GM12878 (cell line): ENCODE measurements at regions not wholly inside any gene's neighbourhood (a gene's known extent, or its start where the extent isn't known, plus 50 kb on each side); places are given as distances from the start of the nearest gene placed in this dataset.

ENCODE experiments used
- ATAC-seq: fragments of 200-7000 bp; cut with Tn5 transposase; 3 replicates; pipeline ENCODE4 v1.9.1; 2020; ENCODE audit warnings: mild to moderate bottlenecking, moderate library complexity
- BruUV-seq: library from RNA; stranded (reverse); fragments of 400-500 nt; replicated peaks from 2 replicates; lab custom pipeline; 2021; lab: Mats Ljungman, UMichigan
- CTCF ChIA-PET: fragments of 300-600 bp; sonication (Branson Sonifier 250); formaldehyde crosslinking; extraction: SDS; loops from one replicate; lab custom pipeline; 2021; ENCODE audit warnings: inconsistent platforms; lab: Yijun Ruan, JAX
- POLR2A ChIA-PET: fragments of 350-600 bp; formaldehyde crosslinking; extraction: SDS; loops from one replicate; lab custom pipeline; 2021; ENCODE audit warnings: inconsistent platforms; lab: Charles Lee
- RAD21 ChIA-PET: fragments of 300-600 bp; sonication (Branson Sonifier 250); formaldehyde crosslinking; loops from one replicate; lab custom pipeline; 2023; ENCODE audit warnings: antibody characterized with exemption; ENCODE audit not compliant: unreplicated experiment; lab: Charles Lee
- SMC1A ChIA-PET: fragments of 300-600 bp; sonication (Branson Sonifier 250); formaldehyde crosslinking; loops from one replicate; lab custom pipeline; 2023; ENCODE audit not compliant: unreplicated experiment, uncharacterized antibody; lab: Charles Lee
- DNase-seq: peaks from one replicate; pipeline ENCODE4 v3.0.0-alpha.2; 2011; ENCODE audit warnings: low read depth, low spot score
- FAIRE-seq: peaks from 3 replicates; lab custom pipeline; 2011; peaks lifted over from hg19 to GRCh38; lab: Jason Lieb, UNC
- H2AFZ ChIP-seq: 2 replicates; pipeline ENCODE4 v1.6.0; 2011; ENCODE audit warnings: low read depth, low read length, control low read depth; ENCODE audit not compliant: control insufficient read depth
- H3K27ac ChIP-seq: 2 replicates; pipeline ENCODE4 v1.5.1; 2011; ENCODE audit warnings: control low read depth; ENCODE audit not compliant: control insufficient read depth, insufficient read depth
- H3K27me3 ChIP-seq, 2 experiments: replicated peaks in 1 of 2; 2 replicates each; pipeline versions ENCODE4 v1.6.0 to v1.6.1; 2011; ENCODE audit warnings: low read length in 1 of 2; ENCODE audit not compliant: control insufficient read depth in 2 of 2, insufficient read depth in 2 of 2
- H3K36me3 ChIP-seq, 2 experiments: 2 replicates each; pipeline ENCODE4 v1.5.1; 2011; ENCODE audit warnings: low read length in 1 of 2; ENCODE audit not compliant: control insufficient read depth in 2 of 2, insufficient read depth in 2 of 2
- H3K4me1 ChIP-seq: 2 replicates; pipeline ENCODE4 v1.6.1; 2011; ENCODE audit warnings: mild to moderate bottlenecking, low read length, moderate library complexity, mixed read lengths; ENCODE audit not compliant: control insufficient read depth, insufficient read depth
- H3K4me2 ChIP-seq: 2 replicates; pipeline ENCODE4 v1.6.0; 2011; ENCODE audit warnings: control low read depth; ENCODE audit not compliant: control insufficient read depth, insufficient read depth
- H3K4me3 ChIP-seq: fragments of 200-600 bp; sonication (generic); 2 replicates; pipeline ENCODE4 v1.5.1; 2016
- H3K79me2 ChIP-seq: 2 replicates; pipeline ENCODE4 v1.6.0; 2011; ENCODE audit warnings: low read length; ENCODE audit not compliant: control insufficient read depth, insufficient read depth
- H3K9ac ChIP-seq: 2 replicates; pipeline ENCODE4 v1.8.0; 2011; ENCODE audit warnings: low read length, control low read depth, mixed read lengths; ENCODE audit not compliant: control insufficient read depth, insufficient read depth
- H3K9me3 ChIP-seq: replicated peaks from 3 replicates; pipeline ENCODE4 v1.5.1; 2011; ENCODE audit warnings: mild to moderate bottlenecking, low read length; ENCODE audit not compliant: control insufficient read depth, insufficient read depth
- H4K20me1 ChIP-seq: 2 replicates; pipeline ENCODE4 v1.6.0; 2011; ENCODE audit not compliant: control insufficient read depth, insufficient read depth
- CHD2 ChIP-seq: IDR thresholded peaks from 2 replicates; pipeline ENCODE4 v1.6.1; 2011; ENCODE audit warnings: low read depth, low read length, improper control_type of control experiment, borderline replicate concordance
- ESRRA ChIP-seq: IDR thresholded peaks from 2 replicates; pipeline ENCODE4 v1.6.1; 2012; ENCODE audit warnings: mild to moderate bottlenecking, low read length, improper control_type of control experiment
- FOS ChIP-seq: IDR thresholded peaks from 3 replicates; pipeline ENCODE4 v1.6.1; 2011; ENCODE audit warnings: borderline replicate concordance; ENCODE audit not compliant: insufficient read length; ENCODE audit errors: extremely low read depth
- GABPA ChIP-seq: IDR thresholded peaks from 2 replicates; pipeline ENCODE4 v1.6.1; 2014; ENCODE audit warnings: antibody characterized with exemption, low read depth, mild to moderate bottlenecking, inconsistent platforms
- NFXL1 ChIP-seq: fragments of 450-650 bp; IDR thresholded peaks from 2 replicates; pipeline ENCODE4 v1.6.1; 2017; ENCODE audit warnings: antibody characterized with exemption, mild to moderate bottlenecking, borderline replicate concordance
- RAD51 ChIP-seq: fragments of 450-650 bp; IDR thresholded peaks from 2 replicates; pipeline ENCODE4 v1.6.1; 2016; ENCODE audit warnings: moderate library complexity, mild to moderate bottlenecking, inconsistent platforms
- SMAD5 ChIP-seq: IDR thresholded peaks from 2 replicates; pipeline ENCODE4 v1.6.1; 2016; ENCODE audit warnings: antibody characterized with exemption, low read depth
- SP1 ChIP-seq: IDR thresholded peaks from one replicate; pipeline ENCODE4 v1.6.1; 2011; ENCODE audit warnings: low read depth, low read length
- WGBS: methylation state at CpG from one replicate; pipeline ENCODE4 v1.1.6; 2016; ENCODE audit warnings: low lambda C conversion rate; ENCODE audit not compliant: insufficient replicate concordance, insufficient coverage; ENCODE audit errors: missing lambda C conversion rate; 5-methylcytosine and 5-hydroxymethylcytosine counted together
- in situ Hi-C: fragments of 300-500 bp; cut with MboI; formaldehyde crosslinking; loops from 9 replicates; pipeline ENCODE4 v1.14.3; 2018; ENCODE audit warnings: mixed read lengths
- intact Hi-C: fragments of 100-400 bp; cut with micrococcal nuclease; formaldehyde crosslinking; loops from one replicate; pipeline ENCODE4 v1.14.2; 2022; ENCODE audit not compliant: unreplicated experiment
- TF ChIP-seq, protein P1 (sequence below): fragments of 450-650 bp; IDR thresholded peaks from 2 replicates; pipeline ENCODE4 v1.6.1; 2016; ENCODE audit warnings: mild to moderate bottlenecking

DNA sequence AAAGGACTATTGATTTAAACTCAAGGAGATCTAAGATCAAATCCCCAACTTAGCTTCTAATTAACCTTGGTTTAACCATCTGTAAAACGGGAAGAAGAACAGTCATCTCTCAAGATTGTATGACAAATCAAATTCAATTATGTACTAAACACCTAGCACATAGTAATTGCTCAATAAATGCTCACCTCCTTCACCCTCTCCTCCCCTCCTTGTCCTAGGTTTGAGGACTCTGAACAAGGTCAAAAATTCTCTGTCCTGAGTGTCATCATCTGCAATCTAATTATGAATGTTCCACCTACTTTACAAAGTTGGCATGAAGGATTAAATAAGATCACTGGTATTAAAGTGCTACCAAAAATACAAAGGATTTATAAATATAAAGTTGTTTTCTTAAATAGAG, 320.1 kb upstream of the PPARGC1A start:
- POLR2A ChIA-PET, result no interaction called here
- WGBS, result 0% methylated on average over 1 of the region's 1 CpG

DNA sequence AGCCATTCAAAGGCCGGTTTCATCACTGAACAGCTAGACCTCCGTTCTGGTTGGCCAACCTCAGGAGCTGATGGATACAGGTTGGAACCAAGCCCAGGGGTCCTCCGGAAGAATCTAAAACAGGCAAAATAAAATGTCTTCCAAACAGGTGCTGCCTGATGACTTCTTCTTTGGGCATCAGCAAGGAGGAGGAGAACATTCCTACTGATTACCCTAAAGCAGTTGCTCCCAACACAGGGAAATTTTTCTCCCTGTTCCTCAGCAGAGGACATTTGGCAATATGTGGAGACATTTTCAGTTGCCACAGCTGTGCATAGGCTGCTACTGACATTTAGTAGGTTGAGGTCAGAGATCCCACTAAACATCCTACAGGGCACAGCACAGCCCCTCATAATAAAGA, 319.3 kb upstream of the PPARGC1A start:
- H3K4me2 ChIP-seq, result no peak overlapping the region
- H3K79me2 ChIP-seq, result no peaks in the 10 kb centered on the region
- RAD21 ChIA-PET, result no interaction called here
- H3K4me1 ChIP-seq, result no peaks in the 10 kb centered on the region
- H3K27ac ChIP-seq, result no peak overlapping the region
- no peaks in the 10 kb centered on the region for H3K27me3 ChIP-seq
- ATAC-seq, result no peak
- no peak for FAIRE-seq
- SMC1A ChIA-PET, result no interaction called here
- no peak overlapping the region for H2AFZ ChIP-seq
- no TSS peak for BruUV-seq
- POLR2A ChIA-PET, result no interaction called here
- no peak for DNase-seq
- no peak overlapping the region for H3K4me3 ChIP-seq
- in situ Hi-C loops (no loop called here), intact Hi-C loops (no loop called here)
- no peaks in the 10 kb centered on the region for H3K9me3 ChIP-seq
- CTCF ChIA-PET, result interaction anchor here (0.9 kb wide), 1 partner anchor 11 kb away, joined by 3 read pairs; no protein-coding TSS in a partner anchor
- no peaks in the 10 kb centered on the region for H4K20me1 ChIP-seq
- TF ChIP-seq GABPA (no peak), SMAD5 (no peak)
- 28% methylated on average over 3 of the region's 3 CpGs for WGBS
- no peak overlapping the region for H3K9ac ChIP-seq
- H3K36me3 ChIP-seq, result no peaks in the 10 kb centered on the region

More for the DNA sequence above, 320.1 kb upstream of the PPARGC1A start:
- H3K79me2 ChIP-seq, result no peaks in the 10 kb centered on the region
- SMC1A ChIA-PET, result no interaction called here
- H2AFZ ChIP-seq, result no peak overlapping the region
- CTCF ChIA-PET, result no interaction called here
- TF ChIP-seq, protein P1, sequence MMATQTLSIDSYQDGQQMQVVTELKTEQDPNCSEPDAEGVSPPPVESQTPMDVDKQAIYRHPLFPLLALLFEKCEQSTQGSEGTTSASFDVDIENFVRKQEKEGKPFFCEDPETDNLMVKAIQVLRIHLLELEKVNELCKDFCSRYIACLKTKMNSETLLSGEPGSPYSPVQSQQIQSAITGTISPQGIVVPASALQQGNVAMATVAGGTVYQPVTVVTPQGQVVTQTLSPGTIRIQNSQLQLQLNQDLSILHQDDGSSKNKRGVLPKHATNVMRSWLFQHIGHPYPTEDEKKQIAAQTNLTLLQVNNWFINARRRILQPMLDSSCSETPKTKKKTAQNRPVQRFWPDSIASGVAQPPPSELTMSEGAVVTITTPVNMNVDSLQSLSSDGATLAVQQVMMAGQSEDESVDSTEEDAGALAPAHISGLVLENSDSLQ, result no peak
- no peak for TF ChIP-seq FOS
- no peak for TF ChIP-seq CHD2
- no peak for TF ChIP-seq NFXL1
- no peak for TF ChIP-seq RAD51
- TF ChIP-seq ESRRA, result no peak
- TF ChIP-seq SP1, result no peak
- DNase-seq (no peak), ATAC-seq (no peak), FAIRE-seq (no peak)
- no peak overlapping the region for H3K4me3 ChIP-seq
- H3K4me2 ChIP-seq, result no peak overlapping the region
- intact Hi-C loops (no loop called here), in situ Hi-C loops (no loop called here)
- H3K9me3 ChIP-seq, result no peaks in the 10 kb centered on the region
- BruUV-seq, result no TSS peak
- RAD21 ChIA-PET, result no interaction called here
- H4K20me1 ChIP-seq, result no peaks in the 10 kb centered on the region
- no peaks in the 10 kb centered on the region for H3K36me3 ChIP-seq
- H3K9ac ChIP-seq, result no peak overlapping the region
- no peaks in the 10 kb centered on the region for H3K27me3 ChIP-seq
- no peak overlapping the region for H3K27ac ChIP-seq
- H3K4me1 ChIP-seq, result no peaks in the 10 kb centered on the region
